ENCODE measurements at regions not wholly inside any gene's neighbourhood (a gene's known extent, or its start where the extent isn't known, plus 50 kb on each side); places are given as distances from the start of the nearest gene placed in this dataset.
"Not testable (repeated sequence)": the region's sequence is repeated elsewhere in the genome, so short reads cannot be mapped to it uniquely, and the experiment has no call there.

- DNase-seq (ENCODE audit: low spot score): no peak
These were observed 169.6 kb downstream of the EDEM1 start for GRCh38 chr3:5357089-5357488.

DNA sequence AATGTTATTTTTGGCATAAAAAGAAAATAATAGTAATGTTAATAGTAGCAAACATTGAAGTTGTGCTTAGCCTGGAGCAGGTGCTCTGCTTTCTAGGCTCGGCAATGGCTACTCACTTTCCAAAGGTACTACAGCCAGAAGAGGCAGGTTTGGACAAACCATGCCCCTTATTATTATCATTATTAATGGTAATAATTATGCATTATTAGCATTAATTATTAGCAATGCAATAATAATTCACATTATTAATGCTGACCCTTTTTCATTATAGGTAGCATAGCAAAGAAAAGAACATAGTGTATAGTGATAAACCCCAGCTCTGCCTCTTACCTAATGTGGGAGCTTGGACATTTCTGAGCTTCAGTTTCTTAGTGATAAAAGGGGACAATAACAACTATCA lies 171.4 kb downstream of the EDEM1 start:
- no peak for DNase-seq (ENCODE audit: low spot score)

DNA sequence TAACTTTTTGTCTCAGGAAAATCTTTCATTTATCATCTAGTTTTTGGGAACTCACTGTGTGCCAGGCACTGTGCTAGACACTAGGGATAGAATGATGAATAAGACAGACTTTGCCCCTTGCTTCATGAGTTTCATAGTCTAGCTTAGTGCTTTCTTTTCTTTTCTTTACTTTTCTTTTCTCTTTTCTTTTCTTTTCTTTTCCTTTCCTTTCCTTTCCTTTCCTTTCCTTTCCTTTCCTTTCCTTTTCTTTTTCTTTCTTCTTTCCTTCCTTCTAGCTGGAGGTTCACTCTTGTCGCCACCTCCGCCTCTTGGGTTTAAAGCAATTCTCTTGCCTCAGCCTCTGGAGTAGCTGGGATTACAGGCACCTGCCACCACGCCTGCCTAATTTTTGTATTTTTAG lies 172.9 kb downstream of the EDEM1 start:
- no peak for DNase-seq (ENCODE audit: low spot score)

- no peak for DNase-seq (ENCODE audit: low spot score)
These were observed 179.2 kb downstream of the EDEM1 start for GRCh38 chr3:5366746-5367145.

- DNase-seq (ENCODE audit: low spot score): not testable (repeated sequence)
These were observed 184.0 kb downstream of the EDEM1 start for GRCh38 chr3:5371555-5371954.

GRCh38 chr3:5376761-5377160 lies 189.3 kb downstream of the EDEM1 start:
- peak; percentile 53 for DNase-seq (ENCODE audit: low spot score)

DNA sequence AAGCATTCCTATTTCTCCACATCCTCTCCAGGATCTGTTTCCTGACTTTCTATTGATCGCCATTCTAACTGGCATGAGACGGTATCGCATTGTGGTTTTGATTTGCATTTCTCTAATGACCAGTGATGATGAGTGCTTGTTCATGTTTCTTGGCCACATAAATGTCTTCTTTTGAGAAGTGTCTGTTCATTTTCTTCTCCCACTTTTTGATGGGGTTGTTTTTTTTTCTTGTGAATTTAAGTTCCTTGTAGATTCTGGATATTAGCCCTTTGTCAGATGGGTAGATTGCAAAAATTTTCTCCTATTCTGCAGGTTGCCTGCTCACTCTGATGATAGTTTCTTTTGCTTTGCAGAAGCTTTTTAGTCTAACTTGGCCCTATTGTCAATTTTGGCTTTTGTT lies 191.8 kb downstream of the EDEM1 start:
- DNase-seq (ENCODE audit: low spot score): not testable (repeated sequence)

- not testable (repeated sequence) for DNase-seq (ENCODE audit: low spot score)
These were observed 196.2 kb downstream of the EDEM1 start for GRCh38 chr3:5383486-5384263.

GRCh38 chr3:5384557-5385236 lies 197.2 kb downstream of the EDEM1 start:
- no peak for DNase-seq (ENCODE audit: low spot score)

DNA sequence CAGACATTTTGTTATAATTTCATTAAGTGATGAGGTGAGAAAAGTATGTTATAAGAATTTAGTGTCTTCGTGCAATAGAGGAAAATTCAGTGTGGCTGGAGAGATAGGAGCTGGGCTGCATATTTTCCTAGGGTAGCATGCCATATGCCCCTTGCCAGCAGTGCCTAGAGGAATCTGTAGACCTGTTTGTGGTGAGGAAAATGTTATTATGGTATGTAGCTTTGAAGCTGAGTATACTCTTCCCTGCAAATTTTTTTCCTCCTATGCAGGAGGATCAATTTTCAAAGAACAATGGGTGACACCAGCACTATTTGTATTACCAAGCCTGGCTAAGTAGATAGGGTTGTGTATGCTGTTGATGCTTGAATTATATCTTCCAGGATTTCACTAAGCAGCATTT lies 200.6 kb downstream of the EDEM1 start:
- no peak for DNase-seq (ENCODE audit: low spot score)

- no peak for DNase-seq (ENCODE audit: low spot score)
These were observed 201.6 kb downstream of the EDEM1 start for GRCh38 chr3:5389057-5389456.

DNA sequence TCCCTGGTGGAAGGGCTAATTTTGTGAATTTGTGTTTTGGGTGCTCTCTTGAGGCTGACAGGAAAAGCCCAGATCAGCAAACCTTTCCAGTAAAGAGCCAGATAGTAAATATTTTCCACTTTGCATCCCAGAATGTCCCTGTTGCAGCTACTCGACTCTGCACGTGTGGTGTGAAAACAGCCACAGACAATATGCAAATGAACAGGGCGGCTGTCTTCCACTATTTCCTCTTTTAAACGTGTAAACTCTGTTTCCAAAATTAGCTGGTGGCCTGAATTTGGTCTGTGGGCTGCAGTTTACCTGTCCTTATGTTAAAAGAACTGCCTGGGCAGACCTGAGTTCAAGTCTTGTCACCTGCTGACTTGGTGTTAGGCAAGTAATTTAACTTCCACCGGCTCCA lies 202.7 kb downstream of the EDEM1 start:
- DNase-seq (ENCODE audit: low spot score): no peak

GRCh38 chr3:5390936-5391625 lies 203.6 kb downstream of the EDEM1 start:
- DNase-seq (ENCODE audit: low spot score): no peak

DNA sequence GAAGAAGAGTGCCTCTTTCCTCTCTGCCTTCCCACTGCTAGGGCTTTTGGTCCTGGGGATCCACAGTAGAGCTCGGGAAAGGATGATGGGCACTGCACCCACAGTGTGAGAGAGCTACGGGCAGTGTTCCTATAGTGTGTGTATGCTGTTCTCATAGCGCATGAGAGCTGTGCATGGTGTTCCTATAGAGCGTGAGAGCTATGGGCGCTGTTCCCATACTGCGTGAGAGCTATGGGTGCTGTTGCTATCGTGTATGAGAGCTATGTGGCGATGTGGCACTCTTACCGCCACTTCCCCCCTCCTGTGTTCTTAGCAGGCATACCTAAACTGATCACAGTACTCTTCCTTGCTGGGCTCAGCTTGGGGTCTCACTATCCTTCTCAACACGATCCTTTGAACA lies 213.5 kb downstream of the EDEM1 start:
- no peak for DNase-seq (ENCODE audit: low spot score)

DNA sequence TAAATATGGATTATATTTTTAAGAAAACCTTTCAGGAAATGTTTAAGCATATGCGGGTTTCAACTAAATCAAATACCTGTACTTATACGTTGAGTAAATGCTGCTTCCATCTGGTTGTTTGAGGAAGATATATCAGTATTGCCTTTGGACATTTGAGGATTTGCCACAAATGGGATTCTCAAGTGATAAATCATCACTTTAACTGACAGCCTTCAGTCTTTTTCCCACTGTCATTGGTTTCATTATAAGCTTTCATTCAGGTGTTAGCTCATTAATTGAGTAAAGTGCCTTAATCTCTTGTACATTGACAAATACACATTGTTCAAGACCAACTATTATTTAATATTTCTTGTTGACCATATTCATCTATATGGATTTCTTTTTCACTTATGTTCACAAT lies 217.2 kb downstream of the EDEM1 start:
- DNase-seq (ENCODE audit: low spot score): no peak

DNA sequence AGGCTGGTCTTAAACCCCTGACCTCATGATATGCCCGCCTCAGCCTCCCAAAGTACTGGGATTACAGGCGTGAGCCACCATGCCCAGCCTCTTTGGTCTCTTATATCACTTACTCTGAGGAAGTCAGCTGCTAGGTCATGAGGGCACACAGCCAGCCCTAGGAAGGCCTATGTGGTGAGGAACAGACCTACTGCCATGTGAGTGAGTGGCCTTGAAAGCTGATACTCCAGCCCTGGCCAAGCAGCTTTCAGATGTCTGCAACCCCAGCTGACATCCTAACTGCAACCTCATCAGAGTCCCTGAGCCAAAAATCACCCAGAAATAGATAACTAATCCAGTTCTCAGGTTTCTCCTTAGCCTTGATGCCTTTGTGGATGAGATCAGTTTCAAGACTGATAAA lies 224.3 kb downstream of the EDEM1 start:
- DNase-seq (ENCODE audit: low spot score): no peak

DNA sequence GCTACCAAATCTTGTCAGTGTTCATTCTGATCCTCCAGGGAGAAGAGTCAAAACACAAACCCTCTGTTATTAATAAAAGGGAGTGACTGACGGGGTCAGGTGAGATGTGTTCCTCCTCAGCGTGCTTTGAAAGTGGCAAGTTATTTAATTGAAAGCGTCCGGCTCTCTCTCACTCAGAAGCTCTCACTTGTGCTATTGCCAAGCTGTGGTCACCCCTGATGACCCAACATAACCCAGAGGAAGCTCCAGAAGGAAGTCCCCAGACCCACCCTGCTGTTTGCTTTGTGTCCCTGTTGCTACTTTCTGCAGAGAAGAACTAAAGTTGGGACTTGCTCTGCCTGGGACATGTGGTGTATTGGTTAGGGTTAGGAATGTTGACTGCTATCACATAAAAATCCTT lies 235.6 kb downstream of the EDEM1 start:
- DNase-seq (ENCODE audit: low spot score): no peak

GRCh38 chr3:5423523-5423922 lies 236.0 kb downstream of the EDEM1 start:
- DNase-seq (ENCODE audit: low spot score): no peak

DNA sequence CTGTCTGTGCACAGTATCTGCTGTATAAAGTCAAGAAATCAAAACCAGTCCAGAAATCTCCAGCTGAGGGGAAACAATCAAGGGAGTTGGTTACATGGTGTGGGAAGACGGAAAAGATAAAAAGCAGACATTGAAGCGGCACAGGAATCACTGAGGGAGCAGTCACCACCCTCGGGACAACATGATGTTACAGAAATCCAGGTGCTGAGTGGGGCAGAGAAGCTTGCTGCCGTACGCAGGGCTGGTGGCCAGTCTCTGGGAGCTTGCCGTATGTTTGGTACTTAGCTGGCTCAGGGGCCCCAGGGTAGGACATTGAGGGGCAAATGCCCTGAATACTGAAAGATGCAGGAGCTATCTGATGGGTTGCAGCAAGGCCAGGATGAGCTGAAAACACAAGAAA lies 237.9 kb downstream of the EDEM1 start:
- DNase-seq (ENCODE audit: low spot score): no peak

- peak; percentile 88 for DNase-seq (ENCODE audit: low spot score)
These were observed 238.8 kb downstream of the EDEM1 start for GRCh38 chr3:5426094-5426883.

DNA sequence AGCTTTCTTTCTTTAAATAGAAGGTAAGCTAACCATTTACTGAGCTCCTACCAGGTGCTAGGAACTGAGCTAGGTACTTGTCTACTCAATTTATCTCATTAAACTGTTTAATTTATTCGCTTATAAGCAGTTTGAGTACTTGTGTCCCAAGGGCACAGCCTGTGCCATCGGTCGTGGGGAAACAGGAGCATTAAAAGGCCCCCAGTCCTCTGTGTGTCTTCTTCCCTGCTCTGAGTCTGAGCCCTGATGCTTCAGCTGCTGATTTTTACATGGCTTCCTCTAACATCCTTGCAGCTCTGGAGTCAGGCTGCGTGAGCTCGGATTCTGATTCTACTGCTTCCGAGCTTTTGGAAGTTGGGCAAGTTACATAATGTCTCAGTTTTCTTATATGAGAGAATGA lies 239.5 kb downstream of the EDEM1 start:
- no peak for DNase-seq (ENCODE audit: low spot score)

GRCh38 chr3:5427938-5428337 lies 240.4 kb downstream of the EDEM1 start:
- no peak for DNase-seq (ENCODE audit: low spot score)

Data from ecto neural progenitor cell (in vitro differentiated cells).